Caco-2 (cell line): ENCODE measurements at regions not wholly inside any gene's neighbourhood (a gene's known extent, or its start where the extent isn't known, plus 50 kb on each side); places are given as distances from the start of the nearest gene placed in this dataset.

Source experiments
- BruUV-seq: library from RNA; stranded (reverse); fragments of 400-500 nt; replicated peaks from 2 replicates; lab custom pipeline; 2021; lab: Mats Ljungman, UMichigan
- CTCF ChIA-PET: fragments of 300-600 bp; sonication (Branson Sonifier 250); formaldehyde crosslinking; loops from one replicate; lab custom pipeline; 2022; ENCODE audit warnings: antibody characterized with exemption; lab: Charles Lee
- POLR2A ChIA-PET: fragments of 300-600 bp; sonication (Branson Sonifier 250); formaldehyde crosslinking; loops from one replicate; lab custom pipeline; 2022; ENCODE audit warnings: antibody characterized with exemption; lab: Charles Lee
- DNase-seq, 2 experiments: peaks; one replicate each; pipeline versions ENCODE4 v3.0.0 to v3.0.0-alpha.2; 2020 to 2022
- H3K27me3 ChIP-seq: replicated peaks from 2 replicates; pipeline ENCODE4 v1.6.0; 2011; ENCODE audit warnings: low read length; ENCODE audit not compliant: control insufficient read depth, insufficient read depth
- H3K36me3 ChIP-seq: 2 replicates; pipeline ENCODE4 v1.5.1; 2011; ENCODE audit warnings: low read length; ENCODE audit not compliant: control insufficient read depth, insufficient read depth
- H3K4me1 ChIP-seq: fragments of 250-450 bp; sonication (Bioruptor Pico); 2 replicates; pipeline ENCODE4 v1.5.1; 2020; ENCODE audit warnings: mild to moderate bottlenecking
- H3K4me3 ChIP-seq: 2 replicates; pipeline ENCODE4 v1.5.1; 2011; ENCODE audit warnings: low read depth, mild to moderate bottlenecking, control low read depth, low read length
- H3K9me3 ChIP-seq: fragments of 250-450 bp; sonication (Bioruptor Pico); 2 replicates; pipeline ENCODE4 v1.5.1; 2020; ENCODE audit warnings: mild to moderate bottlenecking, moderate library complexity
- H3K27ac Mint-ChIP-seq: one replicate; pipeline ENCODE4 v1.8.0; 2022; ENCODE audit warnings: mixed read lengths; ENCODE audit not compliant: unreplicated experiment
- H3K27me3 Mint-ChIP-seq: one replicate; pipeline ENCODE4 v1.8.0; 2022; ENCODE audit warnings: mixed read lengths; ENCODE audit not compliant: insufficient read depth, unreplicated experiment
- H3K36me3 Mint-ChIP-seq: one replicate; pipeline ENCODE4 v1.8.0; 2022; ENCODE audit warnings: mild to moderate bottlenecking, mixed read lengths; ENCODE audit not compliant: insufficient read depth, unreplicated experiment
- H3K4me1 Mint-ChIP-seq: one replicate; pipeline ENCODE4 v1.8.0; 2022; ENCODE audit warnings: low read depth, mixed read lengths; ENCODE audit not compliant: unreplicated experiment
- H3K4me3 Mint-ChIP-seq: one replicate; pipeline ENCODE4 v1.8.0; 2022; ENCODE audit warnings: mild to moderate bottlenecking, moderate library complexity, mixed read lengths; ENCODE audit not compliant: unreplicated experiment
- H3K9me3 Mint-ChIP-seq: one replicate; pipeline ENCODE4 v1.8.0; 2022; ENCODE audit warnings: mixed read lengths; ENCODE audit not compliant: unreplicated experiment
- CTCF ChIP-seq, 2 experiments: fragments of 200-600 bp in 1 of 2; IDR thresholded peaks; 1 replicate in 1 of 2; 2 replicates in 1 of 2; pipeline versions ENCODE4 v1.5.1 to v1.8.0; 2011 to 2022; ENCODE audit warnings: antibody characterized with exemption in 1 of 2, control low read depth in 1 of 2, inconsistent platforms in 1 of 2, low read depth in 1 of 2, low read length in 1 of 2, mild to moderate bottlenecking in 1 of 2, moderate library complexity in 1 of 2; ENCODE audit not compliant: insufficient read depth in 1 of 2, severe bottlenecking in 1 of 2, unreplicated experiment in 1 of 2
- intact Hi-C: fragments of 100-400 bp; cut with micrococcal nuclease; formaldehyde crosslinking; loops from one replicate; pipeline ENCODE4 v1.10.0; 2022; ENCODE audit not compliant: unreplicated experiment

DNA sequence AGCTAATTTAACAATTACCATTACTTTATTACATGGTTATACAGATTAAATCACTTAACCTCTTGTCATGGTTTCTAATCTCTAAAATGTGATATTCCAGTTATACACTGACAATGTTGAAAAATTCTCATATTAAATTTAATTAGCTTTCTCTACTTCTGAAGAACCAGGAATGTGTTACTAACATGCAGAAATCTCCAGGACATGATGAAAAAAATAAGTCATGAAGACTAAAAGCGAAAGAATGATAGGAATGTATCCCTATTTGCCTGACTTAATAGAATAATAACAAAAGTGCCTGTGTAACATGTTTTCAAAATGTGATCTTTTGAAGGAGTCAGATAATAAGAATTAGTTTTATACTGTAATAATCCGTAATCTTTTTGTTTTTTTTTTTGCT, 2823.7 kb upstream of the PCDH20 start:
- Mint-ChIP-seq H3K4me3 (no peak overlapping the region), H3K27ac (no peak overlapping the region), H3K9me3 (no peaks in the 10 kb centered on the region), H3K36me3 (no peaks in the 10 kb centered on the region), H3K4me1 (peaks cover 24% of the 10 kb centered on the region), H3K27me3 (no peaks in the 10 kb centered on the region)
- no peak for DNase-seq
- ChIA-PET CTCF (no interaction called here), POLR2A (no interaction called here)
- peaks cover 38% of the 10 kb centered on the region for H3K4me1 ChIP-seq
- no peaks in the 10 kb centered on the region for H3K36me3 ChIP-seq
- no peak for TF ChIP-seq CTCF (IDR thresholded peaks at IDR 0.05; ENCODE audit: insufficient read depth in 1 of 2, low read depth in 1 of 2, low read length in 1 of 2, severe bottlenecking in 1 of 2, unreplicated experiment in 1 of 2)
- H3K27me3 ChIP-seq: no peaks in the 10 kb centered on the region
- H3K4me3 ChIP-seq: no peak overlapping the region
- BruUV-seq: no TSS peak
- intact Hi-C loops: no loop called here
- H3K9me3 ChIP-seq: 0 out of 2 replicates have a peak, but pooled peaks cover 4% of the 10 kb centered on the region

DNA sequence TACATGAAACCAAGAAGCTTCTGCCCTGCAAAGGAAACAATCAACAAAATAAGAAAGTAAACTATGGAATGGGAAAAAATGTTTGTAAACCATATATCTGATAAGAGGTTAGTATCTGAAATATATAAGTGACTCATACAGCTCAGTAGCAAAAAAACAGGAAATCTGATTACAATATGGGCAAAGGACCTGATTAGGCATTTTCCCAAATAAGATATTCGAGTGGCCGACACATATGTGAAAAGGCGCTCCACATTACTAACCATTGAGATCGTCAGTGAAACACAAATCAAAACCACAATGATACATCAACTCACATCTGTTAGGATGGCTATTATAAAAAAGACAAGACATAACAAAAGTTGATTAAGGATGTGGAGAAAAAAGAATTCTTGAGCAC, 2818.6 kb upstream of the PCDH20 start:
- CTCF ChIA-PET: no interaction called here

GRCh38 chr13:64223016-64223415, 2807.4 kb upstream of the PCDH20 start:
- Histone ChIP-seq H3K4me1 (no peaks in the 10 kb centered on the region), H3K36me3 (no peaks in the 10 kb centered on the region), H3K27me3 (no peaks in the 10 kb centered on the region), H3K9me3 (no peaks in the 10 kb centered on the region), H3K4me3 (no peak overlapping the region)
- H3K27ac Mint-ChIP-seq: no peak overlapping the region
- H3K9me3 Mint-ChIP-seq: peaks cover 21% of the 10 kb centered on the region
- no peak overlapping the region for H3K4me3 Mint-ChIP-seq
- no peaks in the 10 kb centered on the region for H3K27me3 Mint-ChIP-seq
- no peak for DNase-seq
- H3K36me3 Mint-ChIP-seq: no peaks in the 10 kb centered on the region
- POLR2A ChIA-PET: no interaction called here
- H3K4me1 Mint-ChIP-seq: peaks cover 5% of the 10 kb centered on the region
- no TSS peak for BruUV-seq
- CTCF ChIA-PET: no interaction called here
- intact Hi-C loops: no loop called here
- no peak for TF ChIP-seq CTCF (IDR thresholded peaks at IDR 0.05; ENCODE audit: insufficient read depth in 1 of 2, low read depth in 1 of 2, low read length in 1 of 2, severe bottlenecking in 1 of 2, unreplicated experiment in 1 of 2)

More for the DNA sequence above, 2818.6 kb upstream of the PCDH20 start:
- no peaks in the 10 kb centered on the region for H3K9me3 Mint-ChIP-seq
- TF ChIP-seq CTCF (IDR thresholded peaks at IDR 0.05; ENCODE audit: insufficient read depth in 1 of 2, low read depth in 1 of 2, low read length in 1 of 2, severe bottlenecking in 1 of 2, unreplicated experiment in 1 of 2): no peak
- no peaks in the 10 kb centered on the region for H3K4me1 Mint-ChIP-seq
- Histone ChIP-seq H3K9me3 (peaks cover 10% of the 10 kb centered on the region), H3K4me3 (no peak overlapping the region), H3K4me1 (peaks cover 15% of the 10 kb centered on the region), H3K27me3 (no peaks in the 10 kb centered on the region), H3K36me3 (no peaks in the 10 kb centered on the region)
- H3K27me3 Mint-ChIP-seq: no peaks in the 10 kb centered on the region
- no peak overlapping the region for H3K27ac Mint-ChIP-seq
- no peaks in the 10 kb centered on the region for H3K36me3 Mint-ChIP-seq
- no TSS peak for BruUV-seq
- DNase-seq: no peak
- no peak overlapping the region for H3K4me3 Mint-ChIP-seq
- POLR2A ChIA-PET: no interaction called here
- intact Hi-C loops: no loop called here
